Gastroesophageal sphincter (tissue), 3 donors: ENCODE measurements at regions not wholly inside any gene's neighbourhood (a gene's known extent, or its start where the extent isn't known, plus 50 kb on each side); places are given as distances from the start of the nearest gene placed in this dataset.
"Not testable (repeated sequence)": the region's sequence is repeated elsewhere in the genome, so short reads cannot be mapped to it uniquely, and the experiment has no call there.

Experiments used
- CTCF ChIP-seq, 4 experiments: fragments of 200-600 bp in 2 of 4; fragments of 450-650 bp in 2 of 4; sonication (generic) in 1 of 4; IDR thresholded peaks; one replicate each; pipeline ENCODE4 v1.5.1; 2017 to 2019; ENCODE audit warnings: antibody characterized with exemption in 4 of 4, mild to moderate bottlenecking in 2 of 4, moderate library complexity in 2 of 4
- POLR2A ChIP-seq, 2 donors: fragments of 450-650 bp; IDR thresholded peaks; one replicate each; pipeline ENCODE4 v1.6.1; 2017; ENCODE audit warnings: antibody characterized with exemption in 2 of 2, mild to moderate bottlenecking in 2 of 2, moderate library complexity in 1 of 2

GRCh38 chr9:42377530-42378417 is 194.3 kb downstream of the SPATA31A6 start:
- TF ChIP-seq POLR2A, CTCF (IDR thresholded peaks at IDR 0.05): not testable (repeated sequence)
